Endothelial cell (in vitro differentiated cells): ENCODE measurements at regions not wholly inside any gene's neighbourhood (a gene's known extent, or its start where the extent isn't known, plus 50 kb on each side); places are given as distances from the start of the nearest gene placed in this dataset.
"Not testable (repeated sequence)": the region's sequence is repeated elsewhere in the genome, so short reads cannot be mapped to it uniquely, and the experiment has no call there.

Experiments
- DNase-seq: peaks from one replicate; pipeline ENCODE4 v3.0.0; 2021; ENCODE audit warnings: low spot score
- H3K27ac Mint-ChIP-seq: one replicate; pipeline ENCODE4 v1.8.0; 2021; ENCODE audit warnings: mixed read lengths, inconsistent platforms; ENCODE audit not compliant: unreplicated experiment
- H3K27me3 Mint-ChIP-seq: one replicate; pipeline ENCODE4 v1.8.0; 2021; ENCODE audit warnings: mild to moderate bottlenecking, moderate library complexity, mixed read lengths, inconsistent platforms; ENCODE audit not compliant: unreplicated experiment
- H3K36me3 Mint-ChIP-seq: one replicate; pipeline ENCODE4 v1.8.0; 2021; ENCODE audit warnings: mild to moderate bottlenecking, low read depth, mixed read lengths, inconsistent platforms; ENCODE audit not compliant: unreplicated experiment
- H3K4me1 Mint-ChIP-seq: one replicate; pipeline ENCODE4 v1.8.0; 2021; ENCODE audit warnings: mild to moderate bottlenecking, mixed read lengths, inconsistent platforms; ENCODE audit not compliant: unreplicated experiment
- H3K4me3 Mint-ChIP-seq: one replicate; pipeline ENCODE4 v1.8.0; 2021; ENCODE audit warnings: mild to moderate bottlenecking, mixed read lengths, inconsistent platforms; ENCODE audit not compliant: unreplicated experiment
- H3K9me3 Mint-ChIP-seq: one replicate; pipeline ENCODE4 v1.8.0; 2021; ENCODE audit warnings: mixed read lengths, inconsistent platforms; ENCODE audit not compliant: unreplicated experiment
- CTCF ChIP-seq: fragments of 200-600 bp; sonication (generic); IDR thresholded peaks from one replicate; pipeline ENCODE4 v1.5.0; 2021; ENCODE audit warnings: antibody characterized with exemption; ENCODE audit not compliant: unreplicated experiment

GRCh38 chr5:174892742-174893141 is 168.4 kb downstream of the MSX2 start:
- no peak for DNase-seq
- TF ChIP-seq CTCF, result no peak
- Mint-ChIP-seq H3K4me3 (no peak overlapping the region), H3K9me3 (no peaks in the 10 kb centered on the region), H3K36me3 (no peaks in the 10 kb centered on the region), H3K4me1 (no peaks in the 10 kb centered on the region), H3K27ac (no peak overlapping the region), H3K27me3 (no peaks in the 10 kb centered on the region)

GRCh38 chr5:174880412-174881200 is 156.2 kb downstream of the MSX2 start:
- not testable (repeated sequence) for H3K27ac Mint-ChIP-seq, H3K4me3 Mint-ChIP-seq, H3K27me3 Mint-ChIP-seq, H3K36me3 Mint-ChIP-seq, H3K9me3 Mint-ChIP-seq, H3K4me1 Mint-ChIP-seq, DNase-seq

- no peak overlapping the region for H3K4me3 Mint-ChIP-seq
- peaks cover 4% of the 10 kb centered on the region for H3K4me1 Mint-ChIP-seq
- TF ChIP-seq CTCF, result no peak
- H3K27me3 Mint-ChIP-seq, result peaks cover 1% of the 10 kb centered on the region
- no peaks in the 10 kb centered on the region for H3K9me3 Mint-ChIP-seq
- DNase-seq, result no peak
- no peaks in the 10 kb centered on the region for H3K36me3 Mint-ChIP-seq
- H3K27ac Mint-ChIP-seq, result no peak overlapping the region
Observed at GRCh38 chr5:174877987-174878386, 153.6 kb downstream of the MSX2 start.

GRCh38 chr5:174872271-174872670 is 147.9 kb downstream of the MSX2 start:
- Mint-ChIP-seq H3K27ac (no peak overlapping the region), H3K36me3 (no peaks in the 10 kb centered on the region), H3K27me3 (peaks cover 4% of the 10 kb centered on the region), H3K4me3 (no peak overlapping the region), H3K4me1 (peaks cover 4% of the 10 kb centered on the region), H3K9me3 (no peaks in the 10 kb centered on the region)
- DNase-seq, result no peak
- no peak for TF ChIP-seq CTCF

- no peak overlapping the region for H3K27ac Mint-ChIP-seq
- H3K9me3 Mint-ChIP-seq, result no peaks in the 10 kb centered on the region
- DNase-seq, result no peak
- H3K4me1 Mint-ChIP-seq, result no peaks in the 10 kb centered on the region
- no peaks in the 10 kb centered on the region for H3K36me3 Mint-ChIP-seq
- no peak overlapping the region for H3K4me3 Mint-ChIP-seq
- no peak for TF ChIP-seq CTCF
- peaks cover 1% of the 10 kb centered on the region for H3K27me3 Mint-ChIP-seq
Observed at GRCh38 chr5:174852143-174852542, 127.8 kb downstream of the MSX2 start.
